ENCODE measurements at regions not wholly inside any gene's neighbourhood (a gene's known extent, or its start where the extent isn't known, plus 50 kb on each side); places are given as distances from the start of the nearest gene placed in this dataset.

DNA sequence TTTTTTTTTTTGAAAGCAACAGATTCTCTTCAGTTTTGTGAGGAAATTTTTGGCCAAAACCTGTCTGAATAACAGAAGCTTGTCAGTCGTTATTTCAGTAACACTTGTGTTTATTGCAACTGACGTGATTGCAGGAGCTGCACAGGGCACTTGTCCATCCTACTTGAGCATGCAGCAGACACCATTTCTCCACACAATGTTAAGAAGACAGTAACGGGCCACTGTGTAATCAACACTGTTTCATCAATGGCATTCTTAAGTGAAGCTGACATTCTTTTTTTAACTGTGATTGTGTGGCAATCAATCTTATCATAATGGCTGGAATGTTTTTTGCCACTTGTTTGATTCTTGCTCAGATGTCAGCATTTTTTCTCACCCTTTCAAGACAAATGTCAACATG lies 50.1 kb upstream of the PIEZO2 start:
- DNase-seq (ENCODE audit: low spot score) = no peak
